WTC11 (cell line): ENCODE measurements at regions not wholly inside any gene's neighbourhood (a gene's known extent, or its start where the extent isn't known, plus 50 kb on each side); places are given as distances from the start of the nearest gene placed in this dataset.

ENCODE experiments used
- ATAC-seq: fragments of 200-7000 bp; cut with Tn5 transposase; 2 replicates; pipeline ENCODE4 v1.10.0; 2021; ENCODE audit warnings: mild to moderate bottlenecking, moderate library complexity
- CTCF ChIA-PET: fragments of 300-600 bp; sonication (Branson Sonifier 250); formaldehyde crosslinking; loops from one replicate; lab custom pipeline; 2021; ENCODE audit warnings: antibody characterized with exemption; lab: Charles Lee
- POLR2A ChIA-PET: fragments of 350-600 bp; sonication (Branson Sonifier 250); formaldehyde crosslinking; loops from one replicate; lab custom pipeline; 2021; ENCODE audit warnings: antibody characterized with exemption; lab: Charles Lee
- DNase-seq: peaks from one replicate; pipeline ENCODE4 v3.0.0; 2021; ENCODE audit warnings: low spot score
- H3K27ac Mint-ChIP-seq: 2 replicates; pipeline ENCODE4 v1.8.0; 2021; ENCODE audit warnings: mixed read lengths
- H3K27me3 Mint-ChIP-seq: 2 replicates; pipeline ENCODE4 v1.8.0; 2021; ENCODE audit warnings: low read depth, mild to moderate bottlenecking, moderate library complexity, mixed read lengths
- H3K36me3 Mint-ChIP-seq: 2 replicates; pipeline ENCODE4 v1.8.0; 2021; ENCODE audit warnings: mixed read lengths
- H3K4me1 Mint-ChIP-seq: 2 replicates; pipeline ENCODE4 v1.8.0; 2022; ENCODE audit warnings: mixed read lengths
- H3K4me3 Mint-ChIP-seq: 2 replicates; pipeline ENCODE4 v1.8.0; 2021; ENCODE audit warnings: mild to moderate bottlenecking, moderate library complexity, mixed read lengths
- H3K9me3 Mint-ChIP-seq: 2 replicates; pipeline ENCODE4 v1.8.0; 2021; ENCODE audit warnings: mixed read lengths
- ATF2 ChIP-seq: sonication (generic); formaldehyde crosslinking; IDR thresholded peaks from 2 replicates; pipeline ENCODE4 v1.8.1; 2022; ENCODE audit warnings: low read depth, missing genetic modification reagents, borderline replicate concordance
- CREB1 ChIP-seq: sonication (generic); formaldehyde crosslinking; IDR thresholded peaks from 2 replicates; pipeline ENCODE4 v1.8.0; 2023; ENCODE audit warnings: mild to moderate bottlenecking, missing genetic modification reagents
- E2F1 ChIP-seq: sonication (generic); formaldehyde crosslinking; IDR thresholded peaks from 2 replicates; pipeline ENCODE4 v1.8.0; 2022; ENCODE audit warnings: mild to moderate bottlenecking, missing genetic modification reagents
- EMX1 ChIP-seq: fragments of 250-450 bp; sonication (Bioruptor Pico); IDR thresholded peaks from 2 replicates; pipeline ENCODE4 v1.8.0; 2021; ENCODE audit warnings: mild to moderate bottlenecking
- ESRRA ChIP-seq: sonication (generic); formaldehyde crosslinking; IDR thresholded peaks from 2 replicates; pipeline ENCODE4 v1.8.1; 2022; ENCODE audit warnings: mild to moderate bottlenecking, missing genetic modification reagents, borderline replicate concordance
- FOXP1 ChIP-seq: sonication (generic); formaldehyde crosslinking; IDR thresholded peaks from 2 replicates; pipeline ENCODE4 v1.8.0; 2022; ENCODE audit warnings: missing genetic modification reagents, mild to moderate bottlenecking, moderate library complexity, borderline replicate concordance
- IRF1 ChIP-seq: sonication (generic); formaldehyde crosslinking; IDR thresholded peaks from 2 replicates; pipeline ENCODE4 v1.8.0; 2023; ENCODE audit warnings: missing genetic modification reagents
- IRF2 ChIP-seq: sonication (generic); formaldehyde crosslinking; IDR thresholded peaks from 2 replicates; pipeline ENCODE4 v1.8.0; 2022; ENCODE audit warnings: low read depth, missing genetic modification reagents, borderline replicate concordance
- MLX ChIP-seq: sonication (generic); formaldehyde crosslinking; IDR thresholded peaks from 2 replicates; pipeline ENCODE4 v1.8.1; 2023; ENCODE audit warnings: mild to moderate bottlenecking, missing genetic modification reagents, moderate library complexity
- NR1H2 ChIP-seq: sonication (generic); formaldehyde crosslinking; IDR thresholded peaks from 2 replicates; pipeline ENCODE4 v1.9.0; 2021; ENCODE audit warnings: mild to moderate bottlenecking, moderate library complexity, missing genetic modification reagents
- NR3C1 ChIP-seq: sonication (generic); formaldehyde crosslinking; conservative IDR thresholded peaks from 2 replicates; pipeline ENCODE4 v1.8.1; 2023; ENCODE audit warnings: low read depth, mild to moderate bottlenecking, missing genetic modification reagents
- SMAD3 ChIP-seq: sonication (generic); formaldehyde crosslinking; IDR thresholded peaks from 2 replicates; pipeline ENCODE4 v1.8.0; 2022; ENCODE audit warnings: missing genetic modification reagents, mild to moderate bottlenecking, borderline replicate concordance
- SOX15 ChIP-seq: fragments of 250-450 bp; sonication (Bioruptor Pico); IDR thresholded peaks from 2 replicates; pipeline ENCODE4 v1.9.0; 2021; ENCODE audit warnings: mild to moderate bottlenecking
- TEAD1 ChIP-seq: sonication (generic); formaldehyde crosslinking; IDR thresholded peaks from 2 replicates; pipeline ENCODE4 v1.8.0; 2022; ENCODE audit warnings: mild to moderate bottlenecking, missing genetic modification reagents
- TEAD4 ChIP-seq: sonication (generic); formaldehyde crosslinking; IDR thresholded peaks from 2 replicates; pipeline ENCODE4 v1.8.0; 2022; ENCODE audit warnings: mild to moderate bottlenecking, missing genetic modification reagents
- TP53 ChIP-seq: sonication (generic); formaldehyde crosslinking; IDR thresholded peaks from 2 replicates; pipeline ENCODE4 v1.8.1; 2023; ENCODE audit warnings: mild to moderate bottlenecking, missing genetic modification reagents
- ZMAT4 ChIP-seq: fragments of 250-450 bp; sonication (Bioruptor Pico); IDR thresholded peaks from 2 replicates; pipeline ENCODE4 v1.9.0; 2021; ENCODE audit warnings: mild to moderate bottlenecking
- ZNF138 ChIP-seq: sonication (generic); formaldehyde crosslinking; conservative IDR thresholded peaks from 2 replicates; pipeline ENCODE4 v1.8.1; 2022; ENCODE audit warnings: mild to moderate bottlenecking, moderate library complexity, missing genetic modification reagents
- ZNF416 ChIP-seq: fragments of 250-450 bp; sonication (Bioruptor Pico); IDR thresholded peaks from 2 replicates; pipeline ENCODE4 v1.9.0; 2021; ENCODE audit warnings: mild to moderate bottlenecking, inconsistent platforms
- ZNF532 ChIP-seq: fragments of 250-450 bp; sonication (Bioruptor Pico); IDR thresholded peaks from 2 replicates; pipeline ENCODE4 v1.9.0; 2021; ENCODE audit warnings: mild to moderate bottlenecking, borderline replicate concordance

- ChIA-PET POLR2A (no interaction called here), CTCF (no interaction called here)
- DNase-seq = no peak
- TF ChIP-seq ZNF532 (CRISPR knock-in tag) (no peak), NR1H2 (CRISPR knock-in tag) (no peak), IRF1 (CRISPR knock-in tag) (no peak), FOXP1 (CRISPR knock-in tag) (no peak), SMAD3 (CRISPR knock-in tag) (no peak), ESRRA (CRISPR knock-in tag) (no peak), ZMAT4 (CRISPR knock-in tag) (no peak), EMX1 (CRISPR knock-in tag) (no peak), TEAD1 (CRISPR knock-in tag) (no peak), ZNF416 (CRISPR knock-in tag) (no peak), TEAD4 (CRISPR knock-in tag) (no peak), SOX15 (no peak), NR3C1 (no peak), TP53 (CRISPR knock-in tag) (no peak), CREB1 (CRISPR knock-in tag) (no peak), ATF2 (CRISPR knock-in tag) (no peak)
- Mint-ChIP-seq H3K4me3 (no peak overlapping the region), H3K4me1 (peaks cover 19% of the 10 kb centered on the region), H3K27ac (no peak overlapping the region), H3K9me3 (peaks cover 31% of the 10 kb centered on the region), H3K27me3 (no peaks in the 10 kb centered on the region), H3K36me3 (peaks cover 26% of the 10 kb centered on the region)
- no peak for ATAC-seq
These were observed 394.3 kb upstream of the CHST9 start for GRCh38 chr18:27579364-27579763.

GRCh38 chr18:27577752-27578151, 392.6 kb upstream of the CHST9 start:
- CTCF ChIA-PET = no interaction called here
- no peak for DNase-seq
- ATAC-seq = no peak

More at GRCh38 chr18:27577752-27578151, 392.6 kb upstream of the CHST9 start:
- Mint-ChIP-seq H3K4me1 (peaks cover 19% of the 10 kb centered on the region), H3K36me3 (peaks cover 22% of the 10 kb centered on the region), H3K4me3 (no peak overlapping the region), H3K9me3 (peaks cover 24% of the 10 kb centered on the region), H3K27ac (0 out of 2 replicates have a peak overlapping the region, but pooled peaks have one; percentile 74), H3K27me3 (no peaks in the 10 kb centered on the region)
- TF ChIP-seq IRF2 (CRISPR knock-in tag) (no peak), E2F1 (CRISPR knock-in tag) (no peak), ZNF138 (CRISPR knock-in tag) (no peak), MLX (CRISPR knock-in tag) (no peak), EMX1 (CRISPR knock-in tag) (no peak)
- POLR2A ChIA-PET = interaction anchor here (0.6 kb wide), 1 partner anchor 1550 kb away, joined by 14 read pairs; no protein-coding TSS in a partner anchor
